H9 (cell line): ENCODE measurements at regions not wholly inside any gene's neighbourhood (a gene's known extent, or its start where the extent isn't known, plus 50 kb on each side); places are given as distances from the start of the nearest gene placed in this dataset.

Experiments
- DNase-seq: peaks from one replicate; pipeline ENCODE4 v3.0.0-alpha.2; 2017
- H2AFZ ChIP-seq: one replicate; pipeline ENCODE4 v1.6.1; 2013; ENCODE audit warnings: mild to moderate bottlenecking, low read length, control low read depth, moderate library complexity
- H2AK5ac ChIP-seq: 2 replicates; pipeline ENCODE4 v1.6.1; 2013; ENCODE audit warnings: low read length, control low read depth, mixed read lengths; ENCODE audit not compliant: insufficient read length
- H2BK120ac ChIP-seq: one replicate; pipeline ENCODE4 v1.6.1; 2013; ENCODE audit warnings: low read depth, mild to moderate bottlenecking, low read length, control low read depth, inconsistent platforms; ENCODE audit not compliant: poor library complexity, severe bottlenecking
- H2BK12ac ChIP-seq: 2 replicates; pipeline ENCODE4 v1.6.1; 2013; ENCODE audit warnings: low read length, control low read depth, mixed read lengths, low read depth; ENCODE audit not compliant: insufficient read length
- H2BK15ac ChIP-seq: 2 replicates; pipeline ENCODE4 v1.6.1; 2013; ENCODE audit warnings: low read depth, low read length, control low read depth
- H2BK20ac ChIP-seq: one replicate; pipeline ENCODE4 v1.6.1; 2013; ENCODE audit warnings: low read depth, mild to moderate bottlenecking, low read length, control low read depth, inconsistent platforms; ENCODE audit not compliant: poor library complexity, severe bottlenecking
- H2BK5ac ChIP-seq: 2 replicates; pipeline ENCODE4 v1.6.1; 2013; ENCODE audit warnings: low read length, control low read depth, mixed read lengths; ENCODE audit not compliant: insufficient read length
- H3K14ac ChIP-seq: 2 replicates; pipeline ENCODE4 v1.6.1; 2013; ENCODE audit warnings: low read length, control low read depth; ENCODE audit not compliant: insufficient read depth
- H3K18ac ChIP-seq: 2 replicates; pipeline ENCODE4 v1.6.1; 2013; ENCODE audit warnings: low read depth, mild to moderate bottlenecking, mixed read lengths, low read length, control low read depth; ENCODE audit not compliant: insufficient read length
- H3K23ac ChIP-seq: 2 replicates; pipeline ENCODE4 v1.6.1; 2013; ENCODE audit warnings: low read length, control low read depth, mixed read lengths, low read depth; ENCODE audit not compliant: insufficient read length
- H3K23me2 ChIP-seq: 2 replicates; pipeline ENCODE4 v1.6.1; 2013; ENCODE audit warnings: low read depth, mild to moderate bottlenecking, mixed read lengths, low read length, control low read depth; ENCODE audit not compliant: insufficient read length, poor library complexity, severe bottlenecking
- H3K27ac ChIP-seq: 2 replicates; pipeline ENCODE4 v1.5.1; 2013; ENCODE audit warnings: low read length, control low read depth, mixed read lengths, low read depth; ENCODE audit not compliant: insufficient read length
- H3K27me3 ChIP-seq: 2 replicates; pipeline ENCODE4 v1.6.1; 2013; ENCODE audit warnings: low read length, control low read depth, inconsistent platforms; ENCODE audit not compliant: insufficient read depth
- H3K4ac ChIP-seq: 2 replicates; pipeline ENCODE4 v1.6.1; 2013; ENCODE audit warnings: low read depth, mild to moderate bottlenecking, control low read depth, inconsistent platforms, low read length, moderate library complexity
- H3K4me1 ChIP-seq: 2 replicates; pipeline ENCODE4 v1.6.1; 2013; ENCODE audit warnings: low read length, control low read depth, inconsistent platforms; ENCODE audit not compliant: insufficient read depth
- H3K4me2 ChIP-seq: 2 replicates; pipeline ENCODE4 v1.6.1; 2013; ENCODE audit warnings: low read length, control low read depth, mixed read lengths; ENCODE audit not compliant: insufficient read length, insufficient read depth
- H3K56ac ChIP-seq: 2 replicates; pipeline ENCODE4 v1.6.1; 2013; ENCODE audit warnings: low read depth, mild to moderate bottlenecking, mixed read lengths, low read length, control low read depth; ENCODE audit not compliant: insufficient read length
- H3K79me1 ChIP-seq: 2 replicates; pipeline ENCODE4 v1.6.1; 2013; ENCODE audit warnings: low read depth, mild to moderate bottlenecking, moderate library complexity, low read length, control low read depth, inconsistent platforms; ENCODE audit not compliant: insufficient read depth, poor library complexity, severe bottlenecking
- H3K79me2 ChIP-seq: 2 replicates; pipeline ENCODE4 v1.6.1; 2013; ENCODE audit warnings: low read length, control low read depth, inconsistent platforms; ENCODE audit not compliant: insufficient read depth
- H3K9ac ChIP-seq: 2 replicates; pipeline ENCODE4 v1.6.1; 2013; ENCODE audit warnings: low read length, control low read depth, mixed read lengths; ENCODE audit not compliant: insufficient read length; ENCODE audit errors: extremely low read depth
- H3K9me3 ChIP-seq: one replicate; pipeline ENCODE4 v1.6.1; 2013; ENCODE audit warnings: low read depth, low read length, inconsistent platforms; ENCODE audit not compliant: control insufficient read depth
- H3T11ph ChIP-seq: one replicate; pipeline ENCODE4 v1.6.1; 2013; ENCODE audit warnings: mild to moderate bottlenecking, low read length, control low read depth, inconsistent platforms
- H4K20me1 ChIP-seq: one replicate; pipeline ENCODE4 v1.6.1; 2013; ENCODE audit not compliant: control insufficient read depth, insufficient read length, insufficient read depth
- H4K5ac ChIP-seq: 2 replicates; pipeline ENCODE4 v1.6.1; 2013; ENCODE audit warnings: low read depth, mild to moderate bottlenecking, mixed read lengths, low read length, control low read depth; ENCODE audit not compliant: insufficient read length
- H4K8ac ChIP-seq: replicated peaks from 2 replicates; pipeline ENCODE4 v1.6.1; 2013; ENCODE audit warnings: low read length, control low read depth, mixed read lengths, low read depth; ENCODE audit not compliant: insufficient read length
- H4K91ac ChIP-seq: 2 replicates; pipeline ENCODE4 v1.6.1; 2013; ENCODE audit warnings: low read depth, mild to moderate bottlenecking, moderate library complexity, mixed read lengths, low read length, control low read depth; ENCODE audit not compliant: insufficient read length
- H3K27ac Mint-ChIP-seq, 3 experiments: 2 replicates in 2 of 3; 3 replicates in 1 of 3; pipeline ENCODE4 v1.8.0; 2020 to 2021; ENCODE audit warnings: mixed read lengths in 3 of 3, mild to moderate bottlenecking in 1 of 3, moderate library complexity in 1 of 3
- H3K27me3 Mint-ChIP-seq: 2 replicates; pipeline ENCODE4 v1.8.0; 2021; ENCODE audit warnings: low read depth, mild to moderate bottlenecking, moderate library complexity, mixed read lengths
- H3K36me3 Mint-ChIP-seq, 3 experiments: 2 replicates in 2 of 3; 3 replicates in 1 of 3; pipeline ENCODE4 v1.8.0; 2020 to 2021; ENCODE audit warnings: low read depth in 3 of 3, mixed read lengths in 3 of 3; ENCODE audit not compliant: insufficient read depth in 1 of 3
- H3K4me1 Mint-ChIP-seq, 2 experiments: 2 replicates each; pipeline ENCODE4 v1.8.0; 2020; ENCODE audit warnings: mixed read lengths in 2 of 2
- H3K4me3 Mint-ChIP-seq, 2 experiments: 2 replicates in 1 of 2; 3 replicates in 1 of 2; pipeline ENCODE4 v1.8.0; 2020 to 2021; ENCODE audit warnings: mild to moderate bottlenecking in 2 of 2, mixed read lengths in 2 of 2, moderate library complexity in 1 of 2
- H3K9me3 Mint-ChIP-seq, 2 experiments: 2 replicates in 1 of 2; 3 replicates in 1 of 2; pipeline ENCODE4 v1.8.0; 2020; ENCODE audit warnings: mild to moderate bottlenecking in 2 of 2, mixed read lengths in 2 of 2, moderate library complexity in 1 of 2
- CTCF ChIP-seq: fragments of 200-600 bp; sonication (generic); conservative IDR thresholded peaks from 3 replicates; pipeline ENCODE4 v1.8.0; 2021; ENCODE audit warnings: antibody characterized with exemption, mild to moderate bottlenecking
- WGBS: extraction: QIAGEN DNeasy Blood & Tissue Kit; methylation state at CpG from one replicate; pipeline ENCODE4 v1.1.7; 2013; ENCODE audit warnings: missing lambda C conversion rate, low lambda C conversion rate, mixed read lengths; ENCODE audit not compliant: insufficient read length; ENCODE audit errors: extremely low coverage; 5-methylcytosine and 5-hydroxymethylcytosine counted together

GRCh38 chr7:130879191-130879590, 145.2 kb upstream of the KLF14 start:
- Mint-ChIP-seq H3K27me3 (no peaks in the 10 kb centered on the region), H3K36me3 (no peaks in the 10 kb centered on the region; a peak in 1 of 7 replicates), H3K4me3 (no peak overlapping the region), H3K9me3 (no peaks in the 10 kb centered on the region), H3K27ac (no peak overlapping the region), H3K4me1 (peaks cover 24% of the 10 kb centered on the region in 2 experiments)
- peaks cover 2% of the 10 kb centered on the region for H4K20me1 ChIP-seq
- no peak overlapping the region for H3K23ac ChIP-seq
- no peak overlapping the region for H2BK12ac ChIP-seq
- H4K8ac ChIP-seq = no peak overlapping the region
- no peak overlapping the region for H2AK5ac ChIP-seq
- no peak for TF ChIP-seq CTCF
- no peak overlapping the region for H2BK15ac ChIP-seq
- H3K56ac ChIP-seq = no peak overlapping the region
- H4K5ac ChIP-seq = no peak overlapping the region
- no peak overlapping the region for H3K4ac ChIP-seq
- no peaks in the 10 kb centered on the region for H3K79me2 ChIP-seq
- H3K27me3 ChIP-seq = no peaks in the 10 kb centered on the region
- H3K14ac ChIP-seq = no peak overlapping the region
- H2BK120ac ChIP-seq = no peak overlapping the region
- H4K91ac ChIP-seq = no peak overlapping the region
- H3K9me3 ChIP-seq = no peaks in the 10 kb centered on the region
- H3K9ac ChIP-seq = no peak overlapping the region
- H3K4me1 ChIP-seq = peaks cover 6% of the 10 kb centered on the region
- no peak overlapping the region for H3T11ph ChIP-seq
- H3K4me2 ChIP-seq = no peak overlapping the region
- no peaks in the 10 kb centered on the region for H3K23me2 ChIP-seq
- no peak overlapping the region for H3K27ac ChIP-seq
- no peak overlapping the region for H2BK20ac ChIP-seq
- DNase-seq = no peak
- H2AFZ ChIP-seq = no peak overlapping the region
- no peaks in the 10 kb centered on the region for H3K79me1 ChIP-seq
- H2BK5ac ChIP-seq = no peak overlapping the region
- H3K18ac ChIP-seq = no peak overlapping the region
- WGBS = no CpG with 5 or more reads among the region's 2 CpGs
